GM18861 (cell line): ENCODE measurements at regions not wholly inside any gene's neighbourhood (a gene's known extent, or its start where the extent isn't known, plus 50 kb on each side); places are given as distances from the start of the nearest gene placed in this dataset.

Source experiments
- ATAC-seq: cut with Tn5 transposase; IDR thresholded peaks from one replicate; pipeline ENCODE4 v1.9.1; 2021; ENCODE audit not compliant: unreplicated experiment

- no peak for ATAC-seq
These were observed 117.0 kb upstream of the HABP2 start for GRCh38 chr10:113435881-113436280.

GRCh38 chr10:113436851-113437250 is 116.0 kb upstream of the HABP2 start:
- no peak for ATAC-seq

GRCh38 chr10:113438652-113439051 is 114.2 kb upstream of the HABP2 start:
- no peak for ATAC-seq

DNA sequence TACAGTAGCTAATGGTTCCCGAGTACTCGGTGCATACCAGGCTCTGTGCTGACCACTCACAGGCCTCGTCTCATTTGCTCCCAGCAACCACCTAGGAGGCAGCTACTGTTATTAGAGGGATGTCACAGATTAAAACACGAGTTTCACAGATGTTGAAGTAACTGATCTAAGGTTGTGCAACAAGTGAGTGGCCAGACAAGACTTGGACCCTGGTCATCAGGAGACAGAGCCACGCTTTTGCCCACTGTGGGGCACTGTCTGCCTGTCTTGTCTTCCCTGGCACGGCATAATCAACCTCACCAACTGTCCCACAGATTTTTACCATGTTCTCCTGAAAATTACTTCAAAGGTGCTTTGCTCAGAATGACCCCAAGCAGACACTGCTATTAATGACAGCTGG is 111.6 kb upstream of the HABP2 start:
- no peak for ATAC-seq

GRCh38 chr10:113441686-113442270 is 111.1 kb upstream of the HABP2 start:
- no peak for ATAC-seq

- no peak for ATAC-seq
These were observed 110.5 kb upstream of the HABP2 start for GRCh38 chr10:113442336-113442735.

DNA sequence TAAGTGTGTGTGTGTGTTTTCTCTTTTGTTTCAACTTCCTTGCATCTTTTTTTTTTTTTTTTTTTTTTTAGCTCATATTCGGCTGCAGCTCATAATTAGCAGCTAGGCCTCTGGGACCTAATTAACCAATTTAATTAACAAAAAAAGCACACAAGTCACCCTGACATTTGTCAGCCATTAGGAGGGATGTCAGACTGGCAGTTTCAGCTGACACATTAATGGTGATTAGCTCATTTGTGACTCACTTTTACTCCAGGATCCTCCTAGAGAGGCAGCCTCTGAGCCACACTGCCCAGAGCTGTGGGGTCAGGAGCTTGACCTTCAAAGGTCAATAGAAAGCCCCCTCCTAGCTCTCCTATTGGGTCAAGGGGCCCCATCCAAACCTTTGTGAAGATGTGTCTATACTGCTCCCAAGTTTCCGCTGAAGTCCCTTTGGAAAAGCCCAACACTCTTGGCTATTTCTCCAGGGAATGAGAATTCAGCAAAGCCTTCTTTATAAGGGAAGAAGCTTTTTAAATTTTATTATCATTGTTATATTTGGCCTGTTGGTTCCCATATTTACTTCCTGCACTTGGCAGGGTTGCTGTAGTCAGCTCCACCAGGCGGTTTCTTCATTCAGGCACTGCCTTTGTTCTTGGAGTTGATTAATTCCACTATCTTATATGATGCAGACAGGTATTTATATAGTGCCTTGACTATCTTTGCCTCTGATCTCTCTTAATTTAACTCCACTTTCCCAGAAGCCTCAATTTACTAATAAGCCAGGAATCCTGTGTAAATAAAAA is 109.5 kb upstream of the HABP2 start:
- ATAC-seq: no peak

GRCh38 chr10:113444766-113445365 is 108.0 kb upstream of the HABP2 start:
- ATAC-seq: no peak

DNA sequence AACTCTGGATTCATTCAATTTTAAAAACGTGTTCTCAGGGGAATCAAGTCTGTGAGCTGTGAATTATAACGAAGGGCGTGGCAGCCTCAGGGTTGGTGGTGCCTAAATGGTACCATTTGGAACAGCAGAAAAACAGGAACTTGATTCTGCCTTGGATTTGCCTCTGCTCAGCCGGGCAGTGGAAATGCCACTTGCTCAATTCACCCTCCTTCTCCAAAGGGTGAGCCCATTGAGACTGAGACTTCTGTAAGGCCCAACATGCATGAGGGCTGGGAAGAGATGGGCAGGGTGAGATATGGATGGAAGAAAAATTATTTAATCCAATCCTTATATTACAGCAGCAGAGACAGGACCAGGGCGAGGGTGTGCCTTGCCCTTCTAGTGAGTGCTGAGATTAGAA is 107.1 kb upstream of the HABP2 start:
- no peak for ATAC-seq

- ATAC-seq: no peak
These were observed 106.1 kb upstream of the HABP2 start for GRCh38 chr10:113446739-113447138.

- no peak for ATAC-seq
These were observed 105.6 kb upstream of the HABP2 start for GRCh38 chr10:113447278-113447677.

GRCh38 chr10:113449006-113449695 is 103.7 kb upstream of the HABP2 start:
- ATAC-seq: no peak

DNA sequence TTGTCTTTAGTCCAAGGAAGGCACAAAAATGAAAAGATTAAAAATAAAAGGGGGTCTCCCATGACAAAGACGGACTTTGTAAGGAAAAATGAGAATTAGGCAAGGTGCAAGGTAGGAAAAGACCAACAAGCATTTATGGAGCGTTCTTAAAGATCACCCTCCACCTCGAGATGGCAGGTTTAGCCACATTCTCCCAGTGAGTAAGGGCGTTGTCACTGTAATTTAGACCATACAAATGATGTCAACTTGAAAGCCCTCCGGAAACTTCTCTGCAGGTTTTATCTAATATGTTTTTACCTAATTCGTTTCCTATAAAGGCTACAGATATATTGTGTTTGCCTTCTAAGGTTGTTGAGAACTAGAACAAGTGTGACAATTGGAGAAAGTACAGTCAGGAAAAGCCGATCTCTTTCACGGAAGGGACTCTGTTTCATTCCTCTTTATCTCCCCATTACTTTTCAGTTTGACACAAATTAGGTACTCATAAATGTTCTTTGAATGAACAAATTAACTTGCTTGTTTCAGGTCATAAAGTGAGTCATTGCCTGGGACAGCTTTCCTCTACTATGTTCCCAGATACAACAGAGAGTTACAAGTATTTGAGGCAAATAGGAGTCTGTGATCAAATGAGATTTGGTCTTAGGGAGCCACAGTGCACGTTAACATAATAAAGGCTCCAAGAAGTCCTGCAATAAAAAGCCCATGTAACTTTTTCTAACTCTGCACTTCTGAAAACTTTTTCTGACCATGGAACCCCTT is 102.6 kb upstream of the HABP2 start:
- ATAC-seq: no peak

- ATAC-seq: no peak
These were observed 101.9 kb upstream of the HABP2 start for GRCh38 chr10:113450906-113451305.

GRCh38 chr10:113452146-113452845 is 100.6 kb upstream of the HABP2 start:
- ATAC-seq: no peak

- no peak for ATAC-seq
These were observed 99.5 kb upstream of the HABP2 start for GRCh38 chr10:113453351-113453750.

DNA sequence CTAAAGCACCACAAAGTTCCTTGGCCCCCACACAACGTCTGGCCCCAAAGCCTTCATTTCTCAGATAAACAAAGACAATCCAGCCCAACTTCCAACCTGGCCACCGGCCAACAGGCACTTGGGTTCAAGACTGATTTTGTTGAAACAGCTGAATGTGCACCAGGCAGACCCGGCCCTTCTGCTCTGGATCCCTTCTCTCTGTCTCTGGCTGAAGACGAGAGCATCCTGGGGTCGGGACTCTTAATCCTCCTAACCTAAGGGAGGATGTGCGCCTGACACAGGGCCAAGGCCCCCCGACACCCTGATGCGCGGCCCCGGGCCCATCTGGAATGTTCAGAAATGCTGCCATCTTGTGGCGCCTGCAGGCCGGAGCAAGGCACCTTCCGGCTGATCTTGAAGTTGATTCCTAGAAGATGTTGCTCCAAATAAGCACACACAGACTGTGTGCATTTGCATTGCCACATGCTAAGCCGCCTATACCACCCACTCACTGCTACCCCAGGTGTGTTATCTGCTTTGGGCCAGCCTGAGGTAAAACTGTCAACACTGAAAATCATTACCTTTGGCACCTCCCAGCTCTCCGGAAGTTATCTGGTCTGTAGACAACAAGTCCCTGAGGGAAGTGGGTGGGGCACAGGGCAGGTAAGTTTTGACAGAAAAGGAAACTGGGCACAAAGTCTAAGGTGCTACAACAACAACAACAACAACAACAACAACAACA is 98.4 kb upstream of the HABP2 start:
- ATAC-seq: no peak

- no peak for ATAC-seq
These were observed 96.9 kb upstream of the HABP2 start for GRCh38 chr10:113455947-113456346.

DNA sequence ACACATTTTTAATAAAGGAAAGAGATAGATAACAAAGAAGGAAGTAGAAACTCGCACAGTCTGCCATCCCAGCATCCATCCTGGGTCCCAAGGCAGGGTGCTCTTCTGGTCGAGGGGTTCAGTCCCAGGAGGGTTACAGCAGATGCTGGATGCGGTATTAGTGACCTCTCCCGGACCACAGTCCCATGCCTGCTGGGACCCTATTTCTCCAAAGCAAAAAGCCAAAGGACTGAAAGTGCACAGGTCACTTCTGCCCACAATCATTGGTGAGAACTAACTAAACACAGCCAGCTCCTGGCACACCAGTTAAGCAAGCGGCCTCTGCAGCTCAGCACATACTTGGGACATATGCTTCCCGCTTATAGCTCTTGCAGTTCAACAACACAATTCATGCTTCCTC is 96.1 kb upstream of the HABP2 start:
- no peak for ATAC-seq

DNA sequence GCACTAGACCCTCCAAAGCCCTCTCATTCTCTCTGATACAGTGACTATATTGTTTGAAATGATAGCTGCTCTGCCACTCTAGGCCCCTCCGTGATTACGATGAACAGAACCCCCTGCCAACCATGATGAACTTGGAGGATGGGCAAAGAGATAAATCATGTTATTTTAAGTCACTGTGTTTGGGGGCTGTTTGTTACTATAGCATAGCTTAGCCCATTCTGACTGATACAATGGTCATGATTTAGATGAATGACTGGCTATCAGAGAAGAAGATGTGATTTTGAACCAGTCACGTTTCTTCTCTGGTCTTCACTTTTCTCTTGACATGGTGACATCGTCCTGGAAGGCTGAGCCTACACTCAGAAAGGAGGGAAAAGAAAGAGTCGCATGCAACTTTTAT is 95.4 kb upstream of the HABP2 start:
- ATAC-seq: no peak
